ENCODE measurements at regions not wholly inside any gene's neighbourhood (a gene's known extent, or its start where the extent isn't known, plus 50 kb on each side); places are given as distances from the start of the nearest gene placed in this dataset.

GRCh38 chr6:96410467-96410866 is 111.1 kb upstream of the UFL1 start:
- no peaks in the 10 kb centered on the region for H3F3A ChIP-seq (ENCODE audit: low read length, unreplicated experiment)
- no peaks in the 10 kb centered on the region for H3K36me3 ChIP-seq (ENCODE audit: low read depth, low read length)
- no peak overlapping the region for H3K4me3 ChIP-seq (ENCODE audit: low read length)
- H3K79me2 ChIP-seq (ENCODE audit: low read length): no peaks in the 10 kb centered on the region
- H3K4me2 ChIP-seq (ENCODE audit: low read length): no peak overlapping the region
- H3K9me2 ChIP-seq (replicated peaks; ENCODE audit: low read length): no peaks in the 10 kb centered on the region
- no TSS peak for BruUV-seq (replicated peaks)
- H2AFZ ChIP-seq (ENCODE audit: low read length): no peak overlapping the region
- no peak for ATAC-seq
- no peak for DNase-seq
- no peaks in the 10 kb centered on the region for H3K9me3 ChIP-seq (ENCODE audit: low read length)
- intact Hi-C loops (cut with micrococcal nuclease): no loop called here
- no peaks in the 10 kb centered on the region for H3K4me1 ChIP-seq (ENCODE audit: insufficient read depth, low read length)
- no peak overlapping the region for H3K9ac ChIP-seq (ENCODE audit: low read length)
- no peak overlapping the region for H3K27ac ChIP-seq (ENCODE audit: low read length)
- H4K20me1 ChIP-seq (ENCODE audit: low read length): no peaks in the 10 kb centered on the region
- ChIA-PET POLR2A (ENCODE audit: unreplicated experiment) (no interaction called here), CTCF (no interaction called here)
- no peaks in the 10 kb centered on the region for H3K27me3 ChIP-seq (ENCODE audit: low read length)
- TF ChIP-seq CTCF (conservative IDR thresholded peaks at IDR 0.05; ENCODE audit: low read depth, low read length) (no peak), EZH2phosphoT487 (IDR thresholded peaks at IDR 0.05; ENCODE audit: borderline replicate concordance, low read length) (no peak), EZH2 (IDR thresholded peaks at IDR 0.05; ENCODE audit: low read length, unreplicated experiment) (no peak)

GRCh38 chr6:96420294-96420693 is 101.3 kb upstream of the UFL1 start:
- Histone ChIP-seq H3F3A (ENCODE audit: low read length, unreplicated experiment) (no peaks in the 10 kb centered on the region), H2AFZ (ENCODE audit: low read length) (no peak overlapping the region), H3K9me3 (ENCODE audit: low read length) (no peaks in the 10 kb centered on the region), H3K4me1 (ENCODE audit: insufficient read depth, low read length) (no peaks in the 10 kb centered on the region), H3K9ac (ENCODE audit: low read length) (no peak overlapping the region), H3K4me2 (ENCODE audit: low read length) (no peak overlapping the region), H3K79me2 (ENCODE audit: low read length) (no peaks in the 10 kb centered on the region), H3K4me3 (ENCODE audit: low read length) (no peak overlapping the region), H3K9me2 (replicated peaks; ENCODE audit: low read length) (no peaks in the 10 kb centered on the region), H3K36me3 (ENCODE audit: low read depth, low read length) (no peaks in the 10 kb centered on the region), H3K27me3 (ENCODE audit: low read length) (no peaks in the 10 kb centered on the region), H3K27ac (ENCODE audit: low read length) (no peak overlapping the region), H4K20me1 (ENCODE audit: low read length) (no peaks in the 10 kb centered on the region)
- TF ChIP-seq EZH2 (IDR thresholded peaks at IDR 0.05; ENCODE audit: low read length, unreplicated experiment) (no peak), EZH2phosphoT487 (IDR thresholded peaks at IDR 0.05; ENCODE audit: borderline replicate concordance, low read length) (no peak), CTCF (conservative IDR thresholded peaks at IDR 0.05; ENCODE audit: low read depth, low read length) (no peak)
- no TSS peak for BruUV-seq (replicated peaks)
- CTCF ChIA-PET: no interaction called here
- POLR2A ChIA-PET (ENCODE audit: unreplicated experiment): no interaction called here
- intact Hi-C loops (cut with micrococcal nuclease): no loop called here
- DNase-seq (no peak), ATAC-seq (no peak)

- DNase-seq (no peak), ATAC-seq (no peak)
- Histone ChIP-seq H3F3A (ENCODE audit: low read length, unreplicated experiment) (no peaks in the 10 kb centered on the region), H2AFZ (ENCODE audit: low read length) (no peak overlapping the region), H3K27ac (ENCODE audit: low read length) (no peak overlapping the region), H3K9me2 (replicated peaks; ENCODE audit: low read length) (no peaks in the 10 kb centered on the region), H4K20me1 (ENCODE audit: low read length) (no peaks in the 10 kb centered on the region), H3K36me3 (ENCODE audit: low read depth, low read length) (no peaks in the 10 kb centered on the region), H3K9ac (ENCODE audit: low read length) (no peak overlapping the region), H3K9me3 (ENCODE audit: low read length) (no peaks in the 10 kb centered on the region), H3K4me1 (ENCODE audit: insufficient read depth, low read length) (no peaks in the 10 kb centered on the region), H3K27me3 (ENCODE audit: low read length) (no peaks in the 10 kb centered on the region), H3K79me2 (ENCODE audit: low read length) (no peaks in the 10 kb centered on the region), H3K4me3 (ENCODE audit: low read length) (no peak overlapping the region), H3K4me2 (ENCODE audit: low read length) (no peak overlapping the region)
- intact Hi-C loops (cut with micrococcal nuclease): no loop called here
- no TSS peak for BruUV-seq (replicated peaks)
- CTCF ChIA-PET: no interaction called here
- TF ChIP-seq EZH2 (IDR thresholded peaks at IDR 0.05; ENCODE audit: low read length, unreplicated experiment) (no peak), EZH2phosphoT487 (IDR thresholded peaks at IDR 0.05; ENCODE audit: borderline replicate concordance, low read length) (no peak), CTCF (conservative IDR thresholded peaks at IDR 0.05; ENCODE audit: low read depth, low read length) (no peak)
- POLR2A ChIA-PET (ENCODE audit: unreplicated experiment): no interaction called here
These were observed 87.7 kb upstream of the UFL1 start for GRCh38 chr6:96433950-96434349.

All from PC-3 (cell line).